H1 (cell line): ENCODE measurements at regions not wholly inside any gene's neighbourhood (a gene's known extent, or its start where the extent isn't known, plus 50 kb on each side); places are given as distances from the start of the nearest gene placed in this dataset.

Source experiments
- CTCF ChIA-PET: fragments of 300-600 bp; sonication (Branson Sonifier 250); formaldehyde crosslinking; loops from one replicate; lab custom pipeline; 2021; ENCODE audit not compliant: partially characterized antibody; lab: Charles Lee
- POLR2A ChIA-PET: fragments of 300-600 bp; sonication (Branson Sonifier 250); formaldehyde crosslinking; loops from one replicate; lab custom pipeline; 2021; ENCODE audit warnings: inconsistent platforms; ENCODE audit not compliant: partially characterized antibody; lab: Charles Lee
- DNase-seq, 2 experiments: peaks; one replicate each; pipeline versions ENCODE4 v3.0.0 to v3.0.0-alpha.2; 2010 to 2022; ENCODE audit warnings: low spot score in 2 of 2, low read depth in 1 of 2, mixed read lengths in 1 of 2
- FAIRE-seq: peaks from 2 replicates; lab custom pipeline; 2011; peaks lifted over from hg19 to GRCh38; lab: Jason Lieb, UNC
- H2AFZ ChIP-seq: 2 replicates; pipeline ENCODE4 v1.8.1; 2012; ENCODE audit warnings: low read length, inconsistent platforms
- H2AK5ac ChIP-seq: 2 replicates; pipeline ENCODE4 v1.6.1; 2013; ENCODE audit warnings: low read depth, low read length
- H2BK120ac ChIP-seq: replicated peaks from 2 replicates; pipeline ENCODE3; 2013; ENCODE audit warnings: low read depth, low read length, inconsistent platforms
- H2BK12ac ChIP-seq: 2 replicates; pipeline ENCODE4 v1.6.1; 2013; ENCODE audit warnings: low read depth, low read length
- H2BK15ac ChIP-seq: 2 replicates; pipeline ENCODE4 v1.6.1; 2013; ENCODE audit warnings: low read length
- H2BK20ac ChIP-seq: 2 replicates; pipeline ENCODE4 v1.6.1; 2013; ENCODE audit warnings: low read length
- H2BK5ac ChIP-seq: 2 replicates; pipeline ENCODE4 v1.6.1; 2013; ENCODE audit warnings: low read depth, low read length
- H3K14ac ChIP-seq: 2 replicates; pipeline ENCODE4 v1.6.1; 2013; ENCODE audit warnings: inconsistent platforms; ENCODE audit not compliant: insufficient read length
- H3K18ac ChIP-seq: 2 replicates; pipeline ENCODE4 v1.6.1; 2013; ENCODE audit warnings: low read length; ENCODE audit errors: extremely low read depth
- H3K23ac ChIP-seq: 2 replicates; pipeline ENCODE4 v1.6.1; 2013; ENCODE audit warnings: inconsistent platforms; ENCODE audit not compliant: insufficient read length
- H3K23me2 ChIP-seq: 2 replicates; pipeline ENCODE4 v1.6.1; 2013; ENCODE audit warnings: low read depth, low read length
- H3K27ac ChIP-seq: 2 replicates; pipeline ENCODE4 v1.6.1; 2011; ENCODE audit warnings: low read depth, low read length, inconsistent platforms
- H3K27me3 ChIP-seq, 4 experiments: replicated peaks in 1 of 4; 1 replicate in 1 of 4; 2 replicates in 3 of 4; pipeline versions ENCODE4 v1.6.1 to v1.8.1; 2011 to 2013; ENCODE audit warnings: low read length in 3 of 4, mild to moderate bottlenecking in 3 of 4, inconsistent platforms in 2 of 4, mixed read lengths in 2 of 4, moderate library complexity in 1 of 4; ENCODE audit not compliant: control insufficient read depth in 3 of 4, insufficient read depth in 3 of 4; ENCODE audit errors: extremely low read depth in 1 of 4
- H3K36me3 ChIP-seq, 4 experiments: 2 replicates each; pipeline versions ENCODE4 v1.6.1 to v1.8.1; 2011 to 2013; ENCODE audit warnings: mild to moderate bottlenecking in 4 of 4, low read length in 3 of 4, moderate library complexity in 2 of 4, control low read depth in 1 of 4, inconsistent platforms in 1 of 4; ENCODE audit not compliant: insufficient read depth in 4 of 4, control insufficient read depth in 2 of 4
- H3K4ac ChIP-seq: replicated peaks from 2 replicates; pipeline ENCODE3; 2013; ENCODE audit warnings: low read length, low read depth, mixed read lengths, inconsistent platforms; ENCODE audit not compliant: insufficient read length
- H3K4me1 ChIP-seq, 4 experiments: replicated peaks in 1 of 4; 1 replicate in 1 of 4; 2 replicates in 3 of 4; pipeline versions ENCODE4 v1.6.1 to v1.8.1; 2011 to 2013; ENCODE audit warnings: low read length in 3 of 4, inconsistent platforms in 2 of 4, mixed read lengths in 1 of 4; ENCODE audit not compliant: insufficient read depth in 4 of 4, control insufficient read depth in 3 of 4
- H3K4me2 ChIP-seq, 2 experiments: 2 replicates each; pipeline versions ENCODE4 v1.6.1 to v1.8.1; 2011 to 2013; ENCODE audit warnings: low read depth in 2 of 2, low read length in 2 of 2, control low read depth in 1 of 2, inconsistent platforms in 1 of 2, mild to moderate bottlenecking in 1 of 2; ENCODE audit not compliant: insufficient read depth in 1 of 2
- H3K4me3 ChIP-seq, 4 experiments: fragments of 200-600, 300-600 bp in 1 of 4; sonication (generic), shearing (Covaris generic), sonication (Bioruptor Twin) in 1 of 4; 2 replicates each; pipeline versions ENCODE4 v1.5.1 to v1.8.1; 2011 to 2016; ENCODE audit warnings: low read length in 4 of 4, low read depth in 3 of 4, control low read depth in 2 of 4, inconsistent platforms in 2 of 4, mild to moderate bottlenecking in 2 of 4, mixed read lengths in 1 of 4, moderate library complexity in 1 of 4; ENCODE audit not compliant: insufficient read depth in 2 of 4; ENCODE audit errors: extremely low read depth in 1 of 4
- H3K56ac ChIP-seq: replicated peaks from 2 replicates; pipeline ENCODE3; 2013; ENCODE audit warnings: low read depth, mild to moderate bottlenecking, mixed read lengths, low read length, inconsistent platforms; ENCODE audit not compliant: insufficient read length
- H3K79me1 ChIP-seq: 2 replicates; pipeline ENCODE4 v1.6.1; 2013; ENCODE audit warnings: low read depth, low read length, control low read depth
- H3K79me2 ChIP-seq, 2 experiments: 2 replicates each; pipeline versions ENCODE4 v1.6.1 to v1.8.1; 2012 to 2013; ENCODE audit warnings: low read length in 2 of 2, mild to moderate bottlenecking in 2 of 2, inconsistent platforms in 1 of 2; ENCODE audit not compliant: insufficient read depth in 2 of 2, control insufficient read depth in 1 of 2
- H3K9ac ChIP-seq, 4 experiments: replicated peaks in 1 of 4; 1 replicate in 1 of 4; 2 replicates in 3 of 4; pipeline versions ENCODE4 v1.6.1 to v1.8.1; 2011 to 2013; ENCODE audit warnings: low read depth in 3 of 4, low read length in 3 of 4, control low read depth in 2 of 4, mild to moderate bottlenecking in 2 of 4, moderate library complexity in 2 of 4, inconsistent platforms in 1 of 4; ENCODE audit errors: extremely low read depth in 1 of 4
- H3K9me3 ChIP-seq, 2 experiments: 2 replicates each; pipeline versions ENCODE4 v1.6.1 to v1.8.1; 2012 to 2013; ENCODE audit warnings: mild to moderate bottlenecking in 2 of 2, moderate library complexity in 2 of 2, control low read depth in 1 of 2, inconsistent platforms in 1 of 2, low read depth in 1 of 2, low read length in 1 of 2, mixed read lengths in 1 of 2; ENCODE audit not compliant: insufficient read depth in 2 of 2
- H4K20me1 ChIP-seq, 2 experiments: replicated peaks in 1 of 2; 2 replicates each; pipeline versions ENCODE3 to v1.8.1; 2011 to 2013; ENCODE audit warnings: inconsistent platforms in 2 of 2, low read length in 2 of 2, mild to moderate bottlenecking in 1 of 2; ENCODE audit not compliant: insufficient read depth in 2 of 2, control insufficient read depth in 1 of 2
- H4K5ac ChIP-seq: 2 replicates; pipeline ENCODE4 v1.6.1; 2013; ENCODE audit warnings: low read length, low read depth, mixed read lengths, inconsistent platforms; ENCODE audit not compliant: insufficient read length
- H4K8ac ChIP-seq: 2 replicates; pipeline ENCODE4 v1.8.0; 2013; ENCODE audit warnings: mild to moderate bottlenecking, moderate library complexity, low read length, inconsistent platforms; ENCODE audit not compliant: insufficient read depth; ENCODE audit errors: extremely low read depth
- H4K91ac ChIP-seq: replicated peaks from 2 replicates; pipeline ENCODE3; 2013; ENCODE audit warnings: low read length, mixed read lengths, inconsistent platforms; ENCODE audit not compliant: insufficient read length
- ATF3 ChIP-seq: IDR thresholded peaks from 2 replicates; pipeline ENCODE4 v1.6.1; 2011; ENCODE audit warnings: low read depth, mild to moderate bottlenecking, low read length; ENCODE audit not compliant: insufficient read depth
- CHD2 ChIP-seq: IDR thresholded peaks from 2 replicates; pipeline ENCODE4 v1.6.1; 2012; ENCODE audit warnings: low read length, improper control_type of control experiment
- CTBP2 ChIP-seq: IDR thresholded peaks from 2 replicates; pipeline ENCODE4 v1.7.0; 2011; ENCODE audit warnings: borderline replicate concordance, mild to moderate bottlenecking, moderate library complexity, mixed read lengths, low read length; ENCODE audit not compliant: insufficient read depth, insufficient read length
- EZH2 ChIP-seq: fragments of 200-600 bp; sonication (generic); IDR thresholded peaks from 2 replicates; pipeline ENCODE4 v1.7.1; 2012; ENCODE audit warnings: low read depth, mild to moderate bottlenecking, moderate library complexity, low read length, inconsistent platforms; ENCODE audit not compliant: severe bottlenecking
- JUN ChIP-seq: IDR thresholded peaks from 2 replicates; pipeline ENCODE4 v1.6.1; 2011; ENCODE audit warnings: low read depth, mild to moderate bottlenecking, improper control_type of control experiment, low read length
- YY1 ChIP-seq: IDR thresholded peaks from 2 replicates; pipeline ENCODE4 v1.6.1; 2011; ENCODE audit warnings: low read depth, mild to moderate bottlenecking, low read length
- WGBS, 2 experiments: shearing (Covaris generic) in 1 of 2; methylation state at CpG; one replicate each; pipeline versions ENCODE4 v1.1.6 to v1.1.7; 2013 to 2015; ENCODE audit warnings: low lambda C conversion rate in 2 of 2, mixed read lengths in 2 of 2, inconsistent platforms in 1 of 2, low coverage in 1 of 2, missing lambda C conversion rate in 1 of 2; ENCODE audit not compliant: insufficient replicate concordance in 2 of 2, insufficient coverage in 1 of 2, insufficient read length in 1 of 2; ENCODE audit errors: extremely low coverage in 1 of 2, missing lambda C conversion rate in 1 of 2; 5-methylcytosine and 5-hydroxymethylcytosine counted together

DNA sequence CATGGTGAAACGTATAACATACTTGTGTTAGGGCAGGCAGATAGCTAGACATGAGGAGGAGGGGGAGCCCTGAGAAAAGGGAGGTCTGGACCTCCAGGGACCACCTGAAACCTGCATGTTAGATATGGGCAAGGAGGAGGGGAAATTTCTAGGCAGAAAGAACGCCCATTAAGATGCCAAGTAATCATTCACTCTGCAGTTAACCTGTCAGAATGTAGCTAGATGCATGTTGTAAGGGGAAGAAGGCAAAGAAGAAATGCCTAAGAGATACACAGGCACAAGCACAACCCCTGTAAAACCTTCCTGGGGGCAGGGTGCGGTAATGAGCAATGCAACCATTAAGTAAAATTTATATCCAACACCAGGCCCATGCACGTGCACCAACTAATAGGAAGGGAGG, 1055.3 kb upstream of the SPRY2 start:
- FAIRE-seq: no peak

More for the DNA sequence above, 1055.3 kb upstream of the SPRY2 start:
- H2BK120ac ChIP-seq: no peak overlapping the region
- H3K56ac ChIP-seq: no peak overlapping the region
- 91% methylated on average over 4 of the region's 4 CpGs; no CpG with 5 or more reads in 1 of the 2 experiments for WGBS, 2 experiments
- no peaks in the 10 kb centered on the region for H3K23me2 ChIP-seq
- H3K4ac ChIP-seq: no peak overlapping the region
- H3K36me3 ChIP-seq: no peaks in the 10 kb centered on the region
- ChIA-PET CTCF (no interaction called here), POLR2A (no interaction called here)
- no peak overlapping the region for H4K91ac ChIP-seq
- no peak overlapping the region for H3K14ac ChIP-seq
- TF ChIP-seq ATF3: no peak
- no peak for TF ChIP-seq JUN
- TF ChIP-seq EZH2: no peak
- no peak for TF ChIP-seq CTBP2
- TF ChIP-seq YY1: no peak
- TF ChIP-seq CHD2: no peak
- no peak overlapping the region for H4K8ac ChIP-seq
- no peaks in the 10 kb centered on the region for H3K79me2 ChIP-seq
- no peak overlapping the region for H3K4me3 ChIP-seq
- H3K27ac ChIP-seq: no peak overlapping the region
- no peak overlapping the region for H4K5ac ChIP-seq
- H2AK5ac ChIP-seq: no peak overlapping the region
- H2BK15ac ChIP-seq: no peak overlapping the region
- H2BK20ac ChIP-seq: no peak overlapping the region
- no peaks in the 10 kb centered on the region for H3K79me1 ChIP-seq
- no peak overlapping the region for H2AFZ ChIP-seq
- DNase-seq: no peak
- no peaks in the 10 kb centered on the region; a peak in 1 of 4 replicates for H3K9me3 ChIP-seq
- no peaks in the 10 kb centered on the region for H3K27me3 ChIP-seq
- no peak overlapping the region for H3K18ac ChIP-seq
- H3K4me1 ChIP-seq: peaks cover 0 to 7% (median 0%) of the 10 kb centered on the region in 4 experiments; a peak in 2 of 7 replicates
- no peaks in the 10 kb centered on the region for H4K20me1 ChIP-seq
- H3K9ac ChIP-seq: no peak overlapping the region
- no peak overlapping the region for H3K4me2 ChIP-seq
- H2BK12ac ChIP-seq: no peak overlapping the region
- H2BK5ac ChIP-seq: no peak overlapping the region
- H3K23ac ChIP-seq: no peak overlapping the region
